ENCODE measurements at regions not wholly inside any gene's neighbourhood (a gene's known extent, or its start where the extent isn't known, plus 50 kb on each side); places are given as distances from the start of the nearest gene placed in this dataset.

- no peak overlapping the region for H3K4me3 ChIP-seq (ENCODE audit: low read depth, low read length)
- DNase-seq (ENCODE audit: low read depth) = no peak
- no peak for TF ChIP-seq CTCF (conservative IDR thresholded peaks at IDR 0.05; ENCODE audit: low read depth, low read length)
Observed at GRCh38 chr10:58089739-58090138, 178.0 kb downstream of the IPMK start.

- no peak for TF ChIP-seq CTCF (conservative IDR thresholded peaks at IDR 0.05; ENCODE audit: low read depth, low read length)
- DNase-seq (ENCODE audit: low read depth) = no peak
- H3K4me3 ChIP-seq (ENCODE audit: low read depth, low read length) = no peak overlapping the region
Observed at GRCh38 chr10:58087896-58088295, 179.8 kb downstream of the IPMK start.

- TF ChIP-seq CTCF (conservative IDR thresholded peaks at IDR 0.05; ENCODE audit: low read depth, low read length) = no peak
- no peak for DNase-seq (ENCODE audit: low read depth)
- no peak overlapping the region for H3K4me3 ChIP-seq (ENCODE audit: low read depth, low read length)
Observed at GRCh38 chr10:58086763-58087150, 180.9 kb downstream of the IPMK start.

GRCh38 chr10:58086144-58086762, 181.4 kb downstream of the IPMK start:
- DNase-seq (ENCODE audit: low read depth) = no peak
- H3K4me3 ChIP-seq (ENCODE audit: low read depth, low read length) = no peak overlapping the region
- no peak for TF ChIP-seq CTCF (conservative IDR thresholded peaks at IDR 0.05; ENCODE audit: low read depth, low read length)

GRCh38 chr10:58082248-58082647, 185.4 kb downstream of the IPMK start:
- TF ChIP-seq CTCF (conservative IDR thresholded peaks at IDR 0.05; ENCODE audit: low read depth, low read length) = no peak
- DNase-seq (ENCODE audit: low read depth) = no peak
- H3K4me3 ChIP-seq (ENCODE audit: low read depth, low read length) = no peak overlapping the region

- DNase-seq (ENCODE audit: low read depth) = peak; percentile 12
- TF ChIP-seq CTCF (conservative IDR thresholded peaks at IDR 0.05; ENCODE audit: low read depth, low read length) = no peak
- no peak overlapping the region for H3K4me3 ChIP-seq (ENCODE audit: low read depth, low read length)
Observed at GRCh38 chr10:58081353-58081752, 186.3 kb downstream of the IPMK start.

- no peak for DNase-seq (ENCODE audit: low read depth)
- TF ChIP-seq CTCF (conservative IDR thresholded peaks at IDR 0.05; ENCODE audit: low read depth, low read length) = no peak
- no peak overlapping the region for H3K4me3 ChIP-seq (ENCODE audit: low read depth, low read length)
Observed at GRCh38 chr10:58079461-58079860, 188.2 kb downstream of the IPMK start.

All from choroid plexus epithelial cell (primary cell).